ENCODE measurements at regions not wholly inside any gene's neighbourhood (a gene's known extent, or its start where the extent isn't known, plus 50 kb on each side); places are given as distances from the start of the nearest gene placed in this dataset.

DNA sequence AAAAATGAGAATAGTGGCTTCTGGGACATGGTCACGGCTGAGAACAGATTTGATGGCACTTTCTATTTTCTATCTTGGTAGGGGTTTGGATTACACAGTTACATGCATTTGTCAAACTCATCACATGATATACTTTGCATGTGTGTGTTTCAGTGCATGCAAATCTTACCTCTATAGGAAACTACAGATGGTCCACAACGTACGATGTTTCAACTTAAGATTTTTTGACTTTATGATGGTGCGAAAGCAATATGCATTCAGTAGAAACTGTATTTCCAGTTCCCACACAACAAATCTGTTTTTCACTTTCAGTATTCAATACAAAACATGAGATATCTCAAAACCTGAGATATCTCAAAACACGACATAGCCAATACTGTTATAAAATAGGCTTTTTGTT is 231.8 kb upstream of the SPTLC3 start:
- Histone ChIP-seq H3K27me3 (replicated peaks in 1 of 4; ENCODE audit: control insufficient read depth in 3 of 4, extremely low read depth in 1 of 4, insufficient read depth in 3 of 4, low read length in 3 of 4) (no peaks in the 10 kb centered on the region), H3K9ac (replicated peaks in 1 of 4; ENCODE audit: extremely low read depth in 1 of 4, low read depth in 3 of 4, low read length in 3 of 4) (no peak overlapping the region), H2BK20ac (ENCODE audit: low read length) (no peak overlapping the region), H3K9me3 (ENCODE audit: insufficient read depth in 2 of 2, low read depth in 1 of 2, low read length in 1 of 2) (no peaks in the 10 kb centered on the region), H3K56ac (replicated peaks; ENCODE audit: insufficient read length, low read depth, low read length) (no peak overlapping the region), H3K4me3 (ENCODE audit: extremely low read depth in 1 of 4, insufficient read depth in 2 of 4, low read depth in 3 of 4, low read length in 4 of 4) (no peak overlapping the region), H3K23ac (ENCODE audit: insufficient read length) (no peak overlapping the region), H2AFZ (ENCODE audit: low read length) (no peak overlapping the region), H4K91ac (replicated peaks; ENCODE audit: insufficient read length, low read length) (no peak overlapping the region), H4K20me1 (replicated peaks in 1 of 2; ENCODE audit: control insufficient read depth in 1 of 2, insufficient read depth in 2 of 2, low read length in 2 of 2) (no peaks in the 10 kb centered on the region), H2BK120ac (replicated peaks; ENCODE audit: low read depth, low read length) (no peak overlapping the region), H3K14ac (ENCODE audit: insufficient read length) (no peak overlapping the region), H3K36me3 (ENCODE audit: control insufficient read depth in 2 of 4, insufficient read depth in 4 of 4, low read length in 3 of 4) (no peaks in the 10 kb centered on the region), H3K4ac (replicated peaks; ENCODE audit: insufficient read length, low read depth, low read length) (no peak overlapping the region), H4K8ac (ENCODE audit: extremely low read depth, insufficient read depth, low read length) (no peak overlapping the region), H2BK15ac (ENCODE audit: low read length) (no peak overlapping the region), H3K79me2 (ENCODE audit: control insufficient read depth in 1 of 2, insufficient read depth in 2 of 2, low read length in 2 of 2) (no peaks in the 10 kb centered on the region), H3K79me1 (ENCODE audit: low read depth, low read length) (no peaks in the 10 kb centered on the region), H3K4me2 (ENCODE audit: insufficient read depth in 1 of 2, low read depth in 2 of 2, low read length in 2 of 2) (no peak overlapping the region), H2BK5ac (ENCODE audit: low read depth, low read length) (no peak overlapping the region), H4K5ac (ENCODE audit: insufficient read length, low read depth, low read length) (no peak overlapping the region), H3K27ac (ENCODE audit: low read depth, low read length) (no peak overlapping the region), H3K23me2 (ENCODE audit: low read depth, low read length) (no peaks in the 10 kb centered on the region), H2BK12ac (ENCODE audit: low read depth, low read length) (no peak overlapping the region), H3K18ac (ENCODE audit: extremely low read depth, low read length) (no peak overlapping the region), H3K4me1 (replicated peaks in 1 of 4; ENCODE audit: control insufficient read depth in 3 of 4, insufficient read depth in 4 of 4, low read length in 3 of 4) (no peaks in the 10 kb centered on the region), H2AK5ac (ENCODE audit: low read depth, low read length) (no peak overlapping the region)
- no peak for FAIRE-seq
- no peak for DNase-seq (ENCODE audit: low read depth in 1 of 2, low spot score in 2 of 2)
- TF ChIP-seq SP2 (IDR thresholded peaks at IDR 0.05; ENCODE audit: low read length), result no peak
- TF ChIP-seq YY1 (IDR thresholded peaks at IDR 0.05; ENCODE audit: low read depth, low read length), result no peak
- TF ChIP-seq MAX (IDR thresholded peaks at IDR 0.05), result no peak
- POLR2A ChIA-PET (ENCODE audit: partially characterized antibody), result no interaction called here
- CTCF ChIA-PET (ENCODE audit: partially characterized antibody), result no interaction called here
- WGBS, 2 experiments (ENCODE audit: extremely low coverage in 1 of 2, insufficient coverage in 1 of 2, insufficient read length in 1 of 2, insufficient replicate concordance in 2 of 2, low coverage in 1 of 2, low lambda C conversion rate in 2 of 2, missing lambda C conversion rate in 1 of 2), result 94% methylated on average over 5 of the region's 5 CpGs; no CpG with 5 or more reads in 1 of the 2 experiments

All from H1 (cell line).